ENCODE measurements at regions not wholly inside any gene's neighbourhood (a gene's known extent, or its start where the extent isn't known, plus 50 kb on each side); places are given as distances from the start of the nearest gene placed in this dataset.

GRCh38 chr13:81888855-81889254 lies 1547.9 kb upstream of the SPRY2 start:
- Histone ChIP-seq H3K4me3 (no peak overlapping the region), H3K4me2 (no peak overlapping the region), H3K9me3 (no peaks in the 10 kb centered on the region), H3K27ac (no peak overlapping the region), H3K4me1 (no peaks in the 10 kb centered on the region)
- POLR2A ChIA-PET, result no interaction called here
- DNase-seq (ENCODE audit: low read depth in 1 of 2, low spot score in 1 of 2) (no peak), FAIRE-seq (no peak), ATAC-seq (no peak)
- WGBS (ENCODE audit: missing lambda C conversion rate), result 0% methylated on average over 1 of the region's 2 CpGs
- TF ChIP-seq NR3C1 (IDR thresholded peaks at IDR 0.05) (no peak), NPAS2 (CRISPR knock-in tag; IDR thresholded peaks at IDR 0.05; ENCODE audit: borderline replicate concordance) (no peak), USF2 (IDR thresholded peaks at IDR 0.05) (no peak), EHMT2 (IDR thresholded peaks at IDR 0.05; ENCODE audit: low read depth) (no peak), RAD21 (conservative IDR thresholded peaks at IDR 0.05 in 1 of 2, IDR thresholded peaks at IDR 0.05 in 1 of 2) (no peak), EP300 (IDR thresholded peaks at IDR 0.05) (no peak), HMGXB4 (CRISPR knock-in tag; IDR thresholded peaks at IDR 0.05; ENCODE audit: borderline replicate concordance) (no peak), MAX (IDR thresholded peaks at IDR 0.05) (no peak), HOXB13 (CRISPR knock-in tag; IDR thresholded peaks at IDR 0.05; ENCODE audit: low read depth) (no peak), PHF8 (IDR thresholded peaks at IDR 0.05; ENCODE audit: borderline replicate concordance, low read depth) (no peak)
- CTCF ChIA-PET, result no interaction called here

GRCh38 chr13:81874681-81875661 lies 1534.0 kb upstream of the SPRY2 start:
- no peak for ATAC-seq
- no peaks in the 10 kb centered on the region for H3K4me1 ChIP-seq
- 18% methylated on average over 10 of the region's 10 CpGs for WGBS (ENCODE audit: missing lambda C conversion rate)
- H3K4me3 ChIP-seq, result no peak overlapping the region
- no peak overlapping the region for H3K4me2 ChIP-seq
- DNase-seq (ENCODE audit: low read depth in 1 of 2, low spot score in 1 of 2), result no peak
- H3K27ac ChIP-seq, result no peak overlapping the region
- CTCF ChIA-PET, result no interaction called here
- POLR2A ChIA-PET, result no interaction called here
- no peak for TF ChIP-seq FOXS1 (CRISPR knock-in tag; IDR thresholded peaks at IDR 0.05)
- no peak for TF ChIP-seq RFX5 (IDR thresholded peaks at IDR 0.05)
- TF ChIP-seq ZC3H11A (IDR thresholded peaks at IDR 0.05), result no peak
- TF ChIP-seq ZFP36 (IDR thresholded peaks at IDR 0.05; ENCODE audit: borderline replicate concordance, partially characterized antibody), result no peak
- TF ChIP-seq ELK1 (IDR thresholded peaks at IDR 0.05; ENCODE audit: low read depth, low read length), result no peak
- TF ChIP-seq ZNF302 (CRISPR knock-in tag; IDR thresholded peaks at IDR 0.05), result no peak
- TF ChIP-seq RNF2 (IDR thresholded peaks at IDR 0.05; ENCODE audit: borderline replicate concordance, low read depth), result no peak
- no peak for TF ChIP-seq KDM5A (IDR thresholded peaks at IDR 0.05)
- TF ChIP-seq CTCF (IDR thresholded peaks at IDR 0.05), result no peak
- TF ChIP-seq CBX8 (IDR thresholded peaks at IDR 0.05), result no peak
- no peak for TF ChIP-seq HES2 (IDR thresholded peaks at IDR 0.05)
- no peak for TF ChIP-seq FOSL2 (IDR thresholded peaks at IDR 0.05)
- TF ChIP-seq FOSL2 (CRISPR knock-in tag; IDR thresholded peaks at IDR 0.05), result no peak
- no peak for TF ChIP-seq EHMT2 (IDR thresholded peaks at IDR 0.05; ENCODE audit: low read depth)
- TF ChIP-seq NPAS2 (CRISPR knock-in tag; IDR thresholded peaks at IDR 0.05; ENCODE audit: borderline replicate concordance), result no peak
- no peaks in the 10 kb centered on the region for H3K9me3 ChIP-seq
- no peak for FAIRE-seq

Data from A549 (cell line).